Urothelium cell line (cell line): ENCODE measurements at regions not wholly inside any gene's neighbourhood (a gene's known extent, or its start where the extent isn't known, plus 50 kb on each side); places are given as distances from the start of the nearest gene placed in this dataset.

Experiments used
- DNase-seq: peaks from one replicate; pipeline ENCODE4 v3.0.0; 2011; ENCODE audit warnings: low spot score, mixed read lengths
- FAIRE-seq: peaks from 2 replicates; lab custom pipeline; 2011; peaks lifted over from hg19 to GRCh38; lab: Jason Lieb, UNC

- FAIRE-seq = no peak
- DNase-seq = no peak
Observed at GRCh38 chr3:18051306-18051705, 308.9 kb upstream of the TBC1D5 start.

DNA sequence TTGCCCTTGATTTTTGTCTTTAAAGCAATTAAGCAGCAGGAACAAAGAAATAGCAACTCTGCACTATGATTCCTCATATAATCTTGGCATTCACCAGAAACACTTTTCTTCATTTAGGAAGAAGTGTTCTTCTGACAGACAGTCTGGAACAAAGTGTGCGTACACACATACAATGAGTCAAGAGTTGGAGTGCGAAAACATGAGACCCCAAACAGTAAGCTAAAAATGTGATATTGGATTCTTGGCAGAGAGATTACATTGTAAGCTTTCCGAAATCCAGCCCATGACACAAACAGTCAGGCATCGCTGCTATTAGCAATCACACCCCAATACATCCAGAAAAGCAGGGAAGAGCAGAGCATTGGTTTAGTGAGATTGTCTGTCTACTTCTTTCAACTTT, 306.7 kb upstream of the TBC1D5 start:
- DNase-seq (no peak), FAIRE-seq (no peak)

GRCh38 chr3:18047052-18047451, 304.6 kb upstream of the TBC1D5 start:
- FAIRE-seq (no peak), DNase-seq (no peak)

GRCh38 chr3:18046131-18046915, 303.9 kb upstream of the TBC1D5 start:
- DNase-seq (no peak), FAIRE-seq (no peak)

DNA sequence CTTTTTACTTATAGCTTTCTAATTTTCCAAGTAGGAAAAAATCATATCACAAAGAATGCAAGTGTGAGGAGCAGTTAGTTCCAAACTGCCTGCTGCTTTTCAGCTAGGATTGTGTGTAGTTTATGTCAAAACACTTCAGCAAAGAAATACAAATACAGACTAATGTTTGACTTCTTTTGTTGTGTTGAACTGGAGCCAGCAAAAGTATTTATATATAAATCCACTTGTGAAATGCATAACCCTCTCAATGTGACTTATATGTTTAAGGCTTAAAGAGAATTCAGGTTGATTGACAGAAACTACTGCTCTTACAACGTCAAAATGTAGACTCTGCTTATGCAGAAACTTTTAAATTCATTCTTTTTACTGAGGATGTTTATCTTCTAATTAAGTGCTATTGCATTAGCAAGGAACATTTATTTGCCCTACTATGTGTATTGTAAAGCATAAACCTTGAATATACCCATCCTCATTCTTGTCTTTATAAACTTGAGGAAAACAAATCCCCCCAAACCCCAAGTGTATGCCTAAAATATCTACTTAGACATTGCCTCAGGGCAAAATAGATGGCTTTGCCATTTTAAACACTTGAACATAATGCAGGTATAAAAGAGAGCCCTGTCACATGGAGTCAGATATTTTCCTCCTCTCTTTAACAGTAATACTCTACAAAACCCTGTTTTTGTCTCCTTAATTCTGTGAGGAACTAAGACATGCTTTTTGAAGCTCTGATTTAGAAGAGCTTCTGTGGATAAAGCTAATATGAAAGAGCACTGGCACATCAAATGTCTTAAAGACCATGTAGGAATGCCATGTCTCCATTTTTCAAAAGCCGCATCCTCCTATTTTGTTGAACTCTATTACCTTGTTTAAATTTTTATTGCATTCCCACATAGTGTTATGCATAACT, 302.8 kb upstream of the TBC1D5 start:
- FAIRE-seq (no peak), DNase-seq (no peak)

DNA sequence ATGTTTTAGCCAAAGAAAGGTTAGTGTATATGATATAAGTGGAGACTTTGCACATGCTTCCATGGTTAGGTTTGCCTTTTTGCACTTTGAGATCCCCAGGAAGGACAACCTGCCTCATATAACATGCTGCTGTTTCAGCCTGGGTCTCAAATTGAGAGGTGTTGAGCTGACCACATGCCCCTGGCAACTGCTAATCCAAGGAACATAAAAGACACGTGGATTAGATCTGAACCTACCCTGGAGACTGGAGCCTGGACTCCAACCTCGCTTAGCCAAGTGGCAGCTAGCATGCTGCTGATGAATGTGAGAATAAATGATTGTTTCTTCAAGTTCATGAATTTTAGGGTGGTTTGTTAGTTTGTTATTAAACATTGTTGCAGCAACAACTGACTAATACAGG, 301.8 kb upstream of the TBC1D5 start:
- DNase-seq = no peak
- no peak for FAIRE-seq

DNA sequence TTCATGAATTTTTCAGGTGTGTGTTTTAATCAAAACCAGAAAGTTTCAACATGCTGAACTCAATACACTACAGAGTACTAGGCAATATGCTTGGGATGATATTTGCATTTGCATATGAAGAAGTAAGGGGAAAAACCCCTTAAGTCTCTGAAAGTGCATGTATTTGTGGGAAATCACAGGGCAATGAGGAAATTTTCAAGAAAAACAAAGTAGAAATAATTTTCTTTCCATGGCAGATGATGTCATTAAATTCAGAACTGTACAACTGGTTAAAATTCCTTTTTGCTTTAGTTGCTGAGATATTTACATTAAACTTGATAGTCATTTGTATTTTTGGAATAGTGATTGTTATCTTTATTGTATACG, 294.0 kb upstream of the TBC1D5 start:
- FAIRE-seq = no peak
- no peak for DNase-seq

GRCh38 chr3:18035641-18036449, 293.4 kb upstream of the TBC1D5 start:
- DNase-seq (no peak), FAIRE-seq (no peak)

DNA sequence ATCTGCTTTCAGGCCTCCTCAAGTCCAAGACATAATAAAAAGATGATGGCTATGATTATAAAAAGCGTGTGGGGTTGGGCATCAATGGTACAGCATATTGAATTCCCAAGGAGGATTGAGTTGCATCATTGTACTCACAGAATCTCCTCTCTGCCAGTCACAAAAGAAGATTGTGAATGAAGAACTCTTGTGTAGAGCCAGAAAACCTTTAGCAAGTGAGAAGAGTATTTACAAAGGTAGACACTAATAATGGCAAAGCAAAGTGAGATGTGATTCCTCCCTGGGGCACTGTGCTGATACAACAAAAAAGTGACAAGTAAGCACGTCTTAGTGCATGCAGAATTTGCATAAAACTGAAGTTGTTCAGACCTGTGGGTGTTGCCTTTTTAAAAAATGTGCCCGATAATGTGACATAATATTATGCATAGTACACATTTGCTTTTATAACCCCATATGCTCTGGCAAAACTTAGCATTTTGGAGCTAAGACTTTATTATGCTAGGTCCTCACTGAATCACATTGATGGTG, 291.2 kb upstream of the TBC1D5 start:
- DNase-seq (no peak), FAIRE-seq (no peak)

GRCh38 chr3:18030371-18030870, 288.0 kb upstream of the TBC1D5 start:
- FAIRE-seq = no peak
- DNase-seq = no peak

- no peak for DNase-seq
- no peak for FAIRE-seq
Observed at GRCh38 chr3:18027161-18027939, 284.9 kb upstream of the TBC1D5 start.

GRCh38 chr3:18024715-18025114, 282.3 kb upstream of the TBC1D5 start:
- no peak for FAIRE-seq
- DNase-seq = no peak

DNA sequence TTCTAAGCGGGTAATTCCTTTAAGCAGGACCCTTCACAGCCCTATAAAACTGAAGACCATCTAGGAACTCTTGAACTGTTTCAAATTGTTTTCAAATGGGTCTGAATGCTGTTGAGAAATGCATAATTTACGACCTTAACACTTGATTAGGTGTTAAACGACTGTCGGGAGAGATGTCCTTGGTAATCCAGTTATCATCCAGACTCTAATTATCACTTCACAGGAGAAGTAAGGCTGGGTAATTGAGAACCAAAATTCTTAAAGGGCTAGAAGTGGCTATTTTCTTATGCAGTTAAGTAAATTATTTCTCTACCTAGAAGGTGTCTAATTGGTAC, 276.7 kb upstream of the TBC1D5 start:
- no peak for FAIRE-seq
- no peak for DNase-seq

- DNase-seq = no peak
- no peak for FAIRE-seq
Observed at GRCh38 chr3:18018491-18019160, 276.2 kb upstream of the TBC1D5 start.

GRCh38 chr3:18016366-18016765, 273.9 kb upstream of the TBC1D5 start:
- FAIRE-seq = no peak
- DNase-seq = no peak

DNA sequence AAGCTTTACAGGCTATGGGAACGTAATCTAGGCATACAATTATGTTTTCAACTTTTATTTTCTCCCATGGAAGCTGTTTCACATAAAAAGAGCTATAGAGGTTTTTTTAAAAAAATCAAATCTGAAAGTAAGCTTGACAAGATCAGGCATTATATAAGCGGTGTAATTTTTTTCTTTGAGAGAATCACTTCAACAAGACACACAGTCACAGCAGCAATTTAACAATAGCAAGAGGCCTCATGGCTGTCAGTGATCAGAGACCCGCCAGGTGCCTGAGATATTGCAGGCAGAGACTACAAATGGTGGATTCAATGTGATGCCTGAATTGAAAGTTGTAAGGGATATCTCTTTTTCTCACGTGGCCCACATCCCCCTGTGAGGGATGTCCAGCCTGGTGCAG, 270.5 kb upstream of the TBC1D5 start:
- FAIRE-seq = no peak

DNA sequence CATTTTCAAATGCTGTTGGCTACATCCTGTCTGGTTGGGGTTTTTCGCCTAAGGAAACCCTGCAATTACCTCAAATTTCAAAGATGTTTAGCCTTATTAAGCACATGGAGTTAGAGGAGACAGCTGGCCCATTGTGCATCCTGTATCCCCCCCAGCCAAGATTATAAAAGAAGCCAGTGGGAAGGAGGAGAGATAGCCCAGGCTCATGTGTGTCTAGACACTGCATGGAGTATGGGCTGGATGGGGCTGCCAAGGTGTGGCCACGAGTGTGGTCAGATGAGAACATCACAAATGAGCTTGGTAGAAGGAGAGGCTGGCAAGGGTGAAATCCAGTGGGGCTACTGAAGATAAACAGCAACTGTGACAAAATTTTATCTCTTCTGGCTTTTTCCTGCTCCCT, 270.0 kb upstream of the TBC1D5 start:
- FAIRE-seq (no peak), DNase-seq (no peak)

More for the DNA sequence above, 270.5 kb upstream of the TBC1D5 start:
- no peak for DNase-seq

- no peak for DNase-seq
- FAIRE-seq = no peak
Observed at GRCh38 chr3:18011387-18011786, 269.0 kb upstream of the TBC1D5 start.

DNA sequence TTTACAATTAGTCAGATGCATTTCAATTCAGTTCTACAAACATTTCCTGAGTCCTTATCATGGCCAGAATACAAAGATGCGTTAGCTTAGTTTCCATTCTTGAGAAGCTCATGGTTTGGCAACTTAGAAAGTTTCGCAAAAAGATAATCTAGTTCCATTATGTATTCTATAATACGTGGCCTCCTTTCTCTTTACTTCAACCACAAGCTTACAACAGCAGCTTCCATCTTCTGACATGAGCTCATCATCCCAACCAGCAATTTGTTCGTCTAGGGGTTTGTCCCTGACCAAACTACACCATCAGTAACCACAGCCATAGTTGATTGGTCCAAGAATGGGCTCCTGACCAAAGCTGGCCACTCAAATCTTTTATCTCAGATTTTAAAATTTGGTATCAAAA, 267.6 kb upstream of the TBC1D5 start:
- DNase-seq (no peak), FAIRE-seq (no peak)
